DOHH2 (cell line): ENCODE measurements at regions not wholly inside any gene's neighbourhood (a gene's known extent, or its start where the extent isn't known, plus 50 kb on each side); places are given as distances from the start of the nearest gene placed in this dataset.
"Not testable (repeated sequence)": the region's sequence is repeated elsewhere in the genome, so short reads cannot be mapped to it uniquely, and the experiment has no call there.

Source experiments
- H3F3A ChIP-seq: fragments of 200-600 bp; sonication (generic), shearing (Covaris generic); 2 replicates; pipeline ENCODE4 v1.6.0; 2016; ENCODE audit warnings: antibody characterized with exemption, mild to moderate bottlenecking; ENCODE audit not compliant: control insufficient read depth, insufficient read depth
- H3K27ac ChIP-seq: fragments of 200-600 bp; sonication (generic); 2 replicates; pipeline ENCODE4 v1.5.1; 2014; ENCODE audit warnings: low read depth, mild to moderate bottlenecking, low read length, moderate library complexity
- H3K27me3 ChIP-seq: fragments of 200-600 bp; sonication (generic); 2 replicates; pipeline ENCODE4 v1.6.1; 2014; ENCODE audit warnings: mild to moderate bottlenecking, low read length, mixed read lengths; ENCODE audit not compliant: control insufficient read depth
- H3K36me3 ChIP-seq: fragments of 200-600 bp; sonication (generic); 2 replicates; pipeline ENCODE4 v1.6.1; 2014; ENCODE audit warnings: mild to moderate bottlenecking, low read length, moderate library complexity, mixed read lengths; ENCODE audit not compliant: control insufficient read depth
- H3K4me1 ChIP-seq: fragments of 200-600 bp; sonication (generic); 2 replicates; pipeline ENCODE4 v1.6.1; 2014; ENCODE audit warnings: mild to moderate bottlenecking, low read length, mixed read lengths; ENCODE audit not compliant: control insufficient read depth
- H3K4me2 ChIP-seq: fragments of 200-600 bp; sonication (generic); 2 replicates; pipeline ENCODE4 v1.6.0; 2014; ENCODE audit warnings: mild to moderate bottlenecking, low read length, moderate library complexity
- H3K4me3 ChIP-seq: fragments of 200-600 bp; sonication (generic); 2 replicates; pipeline ENCODE4 v1.5.1; 2014; ENCODE audit warnings: mild to moderate bottlenecking, low read length, mixed read lengths
- H3K79me2 ChIP-seq: fragments of 200-600 bp; sonication (generic); 2 replicates; pipeline ENCODE4 v1.6.1; 2014; ENCODE audit warnings: mild to moderate bottlenecking, low read length, mixed read lengths; ENCODE audit not compliant: control insufficient read depth
- H3K9me2 ChIP-seq: fragments of 200-600 bp; sonication (generic); replicated peaks from 2 replicates; pipeline ENCODE4 v1.6.1; 2014; ENCODE audit warnings: mild to moderate bottlenecking, low read length, mixed read lengths; ENCODE audit not compliant: control insufficient read depth
- H3K9me3 ChIP-seq: fragments of 200-600 bp; sonication (generic); 2 replicates; pipeline ENCODE4 v1.6.1; 2014; ENCODE audit warnings: antibody characterized with exemption, low read length, mixed read lengths; ENCODE audit not compliant: control insufficient read depth, insufficient read depth
- H4K20me1 ChIP-seq: fragments of 200-600 bp; sonication (generic); 2 replicates; pipeline ENCODE4 v1.6.0; 2014; ENCODE audit warnings: low read depth, mild to moderate bottlenecking, antibody characterized with exemption, low read length, moderate library complexity; ENCODE audit not compliant: control insufficient read depth, insufficient read depth
- CTCF ChIP-seq: fragments of 200-600 bp; sonication (generic); IDR thresholded peaks from one replicate; pipeline ENCODE4 v1.5.1; 2014; ENCODE audit warnings: antibody characterized with exemption, mild to moderate bottlenecking, low read depth, low read length; ENCODE audit not compliant: poor library complexity, severe bottlenecking
- EZH2phosphoT487 ChIP-seq: fragments of 200-600 bp; sonication (generic); IDR thresholded peaks from 2 replicates; pipeline ENCODE4 v1.6.1; 2017; ENCODE audit warnings: borderline replicate concordance, mild to moderate bottlenecking, antibody characterized with exemption, low read length, moderate library complexity, mixed read lengths

- no peaks in the 10 kb centered on the region for H3K9me3 ChIP-seq
- no peak overlapping the region for H3K4me2 ChIP-seq
- no peaks in the 10 kb centered on the region for H3K79me2 ChIP-seq
- no peaks in the 10 kb centered on the region for H3K9me2 ChIP-seq
- TF ChIP-seq EZH2phosphoT487 (no peak), CTCF (no peak)
- H3F3A ChIP-seq: no peaks in the 10 kb centered on the region
- H4K20me1 ChIP-seq: no peaks in the 10 kb centered on the region
- peaks cover 7% of the 10 kb centered on the region for H3K4me1 ChIP-seq
- no peak overlapping the region for H3K4me3 ChIP-seq
- H3K36me3 ChIP-seq: no peaks in the 10 kb centered on the region
- H3K27me3 ChIP-seq: no peaks in the 10 kb centered on the region
- H3K27ac ChIP-seq: no peak overlapping the region
Observed at GRCh38 chr22:22728382-22728781, 84.0 kb downstream of the GGTLC2 start.

- no peaks in the 10 kb centered on the region for H3F3A ChIP-seq
- no peaks in the 10 kb centered on the region for H3K9me3 ChIP-seq
- H3K79me2 ChIP-seq: no peaks in the 10 kb centered on the region
- H3K9me2 ChIP-seq: no peaks in the 10 kb centered on the region
- peaks cover 11% of the 10 kb centered on the region for H3K4me1 ChIP-seq
- H3K4me3 ChIP-seq: no peak overlapping the region
- no peaks in the 10 kb centered on the region for H4K20me1 ChIP-seq
- H3K36me3 ChIP-seq: no peaks in the 10 kb centered on the region
- TF ChIP-seq CTCF: no peak
- TF ChIP-seq EZH2phosphoT487: no peak
- no peak overlapping the region for H3K27ac ChIP-seq
- H3K4me2 ChIP-seq: no peak overlapping the region
- H3K27me3 ChIP-seq: no peaks in the 10 kb centered on the region
Observed at GRCh38 chr22:22730655-22731373, 86.4 kb downstream of the GGTLC2 start.

GRCh38 chr22:22731374-22731676 is 86.9 kb downstream of the GGTLC2 start:
- Histone ChIP-seq H3K27me3 (no peaks in the 10 kb centered on the region), H3F3A (no peaks in the 10 kb centered on the region), H3K36me3 (no peaks in the 10 kb centered on the region), H3K27ac (no peak overlapping the region), H3K4me2 (no peak overlapping the region), H3K4me3 (no peak overlapping the region), H3K79me2 (no peaks in the 10 kb centered on the region), H3K9me2 (no peaks in the 10 kb centered on the region), H3K9me3 (no peaks in the 10 kb centered on the region), H4K20me1 (no peaks in the 10 kb centered on the region), H3K4me1 (peaks cover 15% of the 10 kb centered on the region)
- TF ChIP-seq EZH2phosphoT487 (no peak), CTCF (no peak)

- not testable (repeated sequence) for H3K4me2 ChIP-seq, H3K27me3 ChIP-seq, H3K79me2 ChIP-seq, H4K20me1 ChIP-seq, H3K4me3 ChIP-seq, H3K27ac ChIP-seq, H3K9me2 ChIP-seq, H3K36me3 ChIP-seq, H3F3A ChIP-seq, H3K9me3 ChIP-seq
- peaks cover 16% of the 10 kb centered on the region for H3K4me1 ChIP-seq
Observed at GRCh38 chr22:22733006-22733405, 88.6 kb downstream of the GGTLC2 start.
